Activated CD4-positive, alpha-beta T cell treated with anti-CD3 and anti-CD28 coated beads, Interleukin-2, Interleukin-6, amounts not matched to agents 100 ng/mL and 50 ng/mL, durations not matched to agents 16 hours and 8 hours (primary cell): ENCODE measurements at regions not wholly inside any gene's neighbourhood (a gene's known extent, or its start where the extent isn't known, plus 50 kb on each side); places are given as distances from the start of the nearest gene placed in this dataset.
A peak's percentile ranks its signal among the peaks of the same experiment; 100 is the strongest.

Experiments used
- DNase-seq: peaks from one replicate; pipeline ENCODE4 v3.0.0-alpha.2; 2020

DNA sequence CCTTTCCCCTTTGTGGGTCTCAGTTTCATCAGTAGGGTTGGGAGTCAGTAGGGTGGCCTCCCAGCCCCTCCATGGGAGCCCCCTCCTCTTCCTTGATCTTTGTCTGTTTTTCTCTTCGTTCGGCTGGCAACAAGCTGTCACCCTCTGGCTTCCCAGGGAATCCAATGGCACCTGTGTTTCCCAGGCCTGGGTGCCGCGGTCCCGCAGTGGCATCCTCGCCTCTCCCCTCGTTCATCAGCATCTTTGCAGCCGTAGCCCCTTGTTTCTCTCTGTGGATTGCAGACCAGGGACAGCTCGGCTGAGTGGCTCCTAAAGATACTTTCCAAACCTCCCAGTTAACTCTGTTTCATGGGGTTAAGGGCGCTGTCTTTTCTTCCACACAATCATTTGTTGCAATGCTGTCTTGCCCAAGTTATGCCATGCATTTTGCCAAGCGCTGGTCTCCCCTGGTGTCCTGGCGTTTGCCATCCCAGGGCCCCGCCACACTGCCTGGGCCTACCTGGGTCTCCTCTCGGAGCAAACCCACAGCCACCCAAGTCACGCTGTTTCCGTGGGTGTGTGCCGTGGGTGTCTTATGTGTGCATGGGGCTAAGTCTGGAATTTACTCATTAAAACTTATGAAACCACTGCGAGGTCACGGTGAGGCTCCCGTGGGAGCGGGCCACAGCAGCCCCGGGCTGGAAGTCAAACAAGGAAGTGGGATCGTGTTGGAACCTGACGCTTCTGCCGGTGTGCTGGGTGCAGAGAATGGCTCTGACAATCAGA is 189.4 kb upstream of the SHH start:
- DNase-seq, result no peak

DNA sequence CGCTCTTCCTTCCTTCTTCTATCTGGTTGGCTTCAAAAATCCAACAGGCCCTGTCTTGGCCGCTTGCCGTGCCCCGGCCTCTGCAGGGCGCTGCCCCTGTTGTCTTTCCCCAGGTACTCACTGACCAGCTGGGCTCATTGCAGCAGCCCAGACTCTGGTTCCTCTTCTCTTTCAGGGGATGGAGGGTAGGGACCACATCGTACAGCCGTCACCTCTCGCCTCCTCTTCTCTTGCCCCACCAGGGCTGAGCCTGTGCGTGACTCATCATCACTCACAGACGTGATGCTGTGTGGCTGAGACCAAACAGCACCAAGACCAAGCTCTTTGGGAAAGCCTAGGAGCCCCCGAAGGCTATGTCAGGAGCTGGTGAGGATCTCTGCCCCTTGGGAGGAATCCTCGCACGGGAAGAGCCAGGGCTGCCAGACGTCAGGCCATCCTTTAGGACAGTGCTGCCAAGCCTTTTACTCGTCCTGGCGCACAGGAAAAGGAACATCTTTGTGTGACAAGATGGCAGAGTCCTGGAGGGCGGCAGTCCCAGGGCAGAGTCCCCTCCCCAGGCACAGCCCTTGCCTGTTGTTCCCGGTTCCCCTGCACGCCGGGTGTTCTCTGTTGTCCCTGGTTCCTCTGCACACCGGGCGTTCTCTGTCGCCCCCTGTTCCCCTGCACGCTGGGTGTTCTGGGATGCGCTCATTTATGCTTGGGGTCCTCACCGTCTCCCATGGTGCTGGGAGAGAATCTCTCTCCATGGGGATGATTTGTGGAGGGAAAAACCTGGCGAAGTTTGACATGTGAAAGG is 188.5 kb upstream of the SHH start:
- DNase-seq, result no peak

DNA sequence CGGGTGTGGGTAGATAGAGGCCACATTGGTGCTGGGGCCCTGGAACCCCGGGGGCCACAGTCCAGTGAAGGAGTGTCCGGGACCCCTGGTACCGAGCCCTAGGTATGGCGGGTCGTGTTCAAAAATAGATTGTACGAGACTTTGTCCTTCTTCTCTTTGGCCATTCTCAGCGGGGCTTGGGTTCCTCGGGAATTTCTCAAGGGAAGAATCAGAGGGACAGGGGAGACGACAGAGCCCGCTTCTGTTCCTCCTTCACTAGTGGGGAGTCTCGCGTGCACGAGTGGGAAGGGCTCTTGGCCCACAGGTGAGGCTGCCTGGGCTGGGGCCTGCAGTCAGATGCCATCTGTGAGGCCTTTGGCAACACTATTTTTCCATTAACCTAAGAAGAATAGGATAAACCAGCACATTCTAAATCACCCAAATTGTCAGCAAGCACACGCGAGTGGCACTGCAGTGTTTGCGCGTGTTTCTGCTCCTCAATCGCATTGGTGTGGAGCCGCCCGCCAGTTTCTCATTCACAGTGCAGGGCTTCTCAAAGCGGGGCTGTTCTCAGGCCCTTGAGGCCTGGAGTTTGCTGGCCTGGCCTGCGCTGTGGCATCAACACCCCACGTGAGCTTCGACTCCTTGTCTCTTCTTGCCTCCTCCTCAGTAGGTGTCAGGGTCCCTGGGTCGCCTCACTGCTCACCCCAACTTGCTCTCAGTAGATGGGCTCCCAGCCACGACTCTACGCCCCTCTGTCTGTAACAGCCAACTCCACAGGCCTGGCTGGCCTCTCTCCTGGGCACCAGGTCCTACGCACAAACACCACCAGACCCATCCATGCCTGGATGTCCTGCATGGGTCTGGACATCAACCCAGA is 187.6 kb upstream of the SHH start:
- no peak for DNase-seq

DNA sequence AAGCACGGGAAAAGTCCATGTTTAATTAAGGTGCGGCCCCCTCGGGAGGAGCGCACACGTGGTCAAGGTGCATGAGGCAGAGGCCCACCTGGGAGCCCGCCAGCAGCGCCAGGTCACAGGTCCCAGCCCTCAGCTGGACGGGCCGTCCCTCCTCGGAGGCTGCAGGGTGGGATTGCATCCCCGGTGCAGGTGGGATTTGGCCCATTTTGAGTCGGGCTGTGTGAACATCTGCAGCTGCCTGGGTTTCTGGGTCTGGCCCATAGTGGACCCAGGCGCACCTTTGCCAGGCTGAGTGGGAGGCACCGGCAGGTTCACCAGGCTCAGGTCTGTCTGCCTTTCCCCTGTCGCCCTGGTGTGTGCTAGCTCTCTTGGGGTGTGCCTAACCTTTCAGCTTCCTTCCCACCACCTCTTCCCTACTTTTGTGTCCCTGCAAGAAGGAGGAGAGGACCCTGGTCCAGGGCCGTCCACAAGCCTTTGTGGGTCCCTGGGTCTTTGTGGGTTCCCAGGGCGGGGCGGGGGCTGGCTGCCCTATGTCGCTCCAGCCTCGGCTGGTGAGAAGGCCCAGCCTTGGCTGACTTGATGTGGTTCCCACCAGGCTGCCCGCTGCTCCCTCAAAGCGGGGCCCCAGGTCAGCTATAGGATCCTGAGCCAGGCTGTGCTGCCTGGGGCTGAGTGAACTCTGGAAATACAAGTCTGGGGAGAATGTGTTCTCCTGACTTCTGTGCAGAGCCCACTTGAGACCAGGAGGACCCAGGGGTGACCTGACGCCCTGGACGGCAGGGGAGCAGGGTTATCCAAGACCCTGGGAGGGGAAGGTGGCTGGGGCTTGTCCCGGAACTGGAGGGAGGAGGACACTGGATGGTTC is 186.7 kb upstream of the SHH start:
- DNase-seq, result no peak

DNA sequence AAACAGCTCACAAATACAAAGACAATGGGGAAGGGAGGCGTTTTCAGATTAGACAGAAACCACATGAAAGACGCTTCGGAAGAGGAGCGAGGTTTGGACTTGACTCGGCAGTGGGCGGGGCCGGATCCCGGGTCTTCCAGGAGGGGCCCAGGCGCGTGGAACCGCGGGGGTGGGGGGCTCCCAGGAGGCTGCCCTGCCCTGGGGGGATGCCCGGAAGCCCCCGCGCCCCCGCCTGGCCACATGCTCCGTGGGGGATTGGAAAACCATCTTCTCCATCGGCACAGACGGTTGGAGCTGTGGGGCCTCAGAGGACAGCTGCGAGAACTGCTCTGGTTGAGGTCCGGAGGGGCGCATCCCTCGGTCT is 186.0 kb upstream of the SHH start:
- peak; percentile 59 for DNase-seq

DNA sequence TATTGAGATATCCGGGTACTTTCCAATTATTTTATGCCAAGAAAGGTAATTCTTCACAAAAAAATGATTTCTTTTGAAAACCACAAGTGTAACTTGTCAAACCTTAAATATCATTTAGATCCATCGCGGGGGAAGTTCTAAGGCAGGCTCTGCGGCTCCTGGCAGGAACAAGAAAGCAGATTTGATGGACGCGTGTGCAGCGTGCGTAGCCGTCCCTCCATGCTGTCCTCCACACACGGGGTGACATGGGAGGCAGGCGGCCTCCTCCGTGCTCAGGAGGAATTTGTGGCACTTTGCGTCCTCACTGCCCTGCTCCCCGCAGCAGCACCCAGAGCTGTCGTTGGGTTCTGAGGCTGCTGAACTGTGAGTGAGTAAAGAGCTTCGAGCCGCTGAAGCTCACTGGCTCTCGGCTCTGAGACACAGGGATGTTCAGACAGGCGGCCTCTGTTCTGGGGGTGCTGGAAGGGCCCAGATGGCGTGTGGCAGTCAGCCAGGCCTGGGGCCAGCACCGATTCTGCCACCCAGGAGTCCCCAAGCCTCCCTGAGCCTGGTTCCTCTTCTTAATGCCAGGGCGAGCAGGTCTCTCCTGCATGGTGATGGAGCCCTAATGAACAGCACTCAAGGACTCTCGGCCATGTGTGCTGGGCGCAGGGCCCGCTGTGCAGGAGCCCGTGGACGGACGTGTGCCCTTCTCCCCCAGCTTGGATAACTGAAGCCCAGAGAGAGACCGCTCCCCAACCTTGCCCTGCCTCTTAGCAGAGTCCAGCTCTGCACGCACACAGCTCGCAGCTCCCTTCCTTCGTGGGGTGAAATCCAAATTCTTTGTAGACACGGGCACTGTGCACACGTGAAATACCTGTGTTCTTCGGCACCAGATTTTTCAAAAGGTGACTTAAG is 185.4 kb upstream of the SHH start:
- no peak for DNase-seq

DNA sequence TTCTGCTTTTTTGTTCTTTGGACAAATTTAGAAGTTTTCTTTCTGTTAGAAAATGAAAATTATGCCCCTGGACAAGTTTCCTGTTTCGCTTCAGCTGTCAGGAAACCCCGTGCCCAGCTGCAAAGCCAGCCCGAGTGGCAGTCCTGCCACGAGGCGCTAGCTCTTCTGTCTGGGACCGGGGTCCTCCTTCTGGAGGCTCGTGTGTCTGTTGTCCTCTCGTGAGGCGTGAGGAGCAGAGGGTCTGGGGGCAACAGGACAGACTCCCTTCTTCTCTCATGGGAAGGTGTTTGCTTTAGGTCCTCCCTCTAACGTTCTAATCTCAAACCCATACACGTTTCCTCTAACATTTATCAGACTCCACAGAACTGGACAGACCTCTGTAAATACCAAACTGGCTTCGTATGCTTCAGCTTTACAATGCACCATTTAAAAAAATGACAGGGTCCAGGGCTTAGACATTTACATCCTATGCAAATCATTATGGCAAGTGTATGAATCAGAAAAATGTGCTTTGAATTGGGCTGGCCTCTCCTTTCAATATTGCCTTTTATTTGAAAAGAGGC is 184.5 kb upstream of the SHH start:
- no peak for DNase-seq

DNA sequence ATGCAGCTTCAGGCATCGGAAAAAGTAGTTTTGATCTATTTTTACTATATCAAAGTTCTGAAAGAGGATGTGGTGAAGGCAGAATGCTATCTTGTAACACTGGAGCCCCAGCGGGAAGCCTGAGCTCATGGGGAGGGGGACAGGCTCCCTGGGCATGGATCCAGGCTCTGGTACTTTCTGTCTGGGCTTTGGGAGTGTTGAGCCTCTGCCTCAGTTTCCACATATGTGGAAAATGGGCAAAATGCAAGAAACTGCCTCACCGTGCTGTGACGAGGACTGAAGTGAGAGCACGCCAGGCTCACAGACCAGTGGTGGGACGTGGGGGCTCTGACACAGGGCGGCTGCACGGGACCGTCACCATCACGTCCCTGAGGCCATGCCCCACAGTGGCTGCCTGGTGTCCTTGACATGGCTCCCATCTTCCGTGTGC is 182.9 kb upstream of the SHH start:
- DNase-seq, result no peak

DNA sequence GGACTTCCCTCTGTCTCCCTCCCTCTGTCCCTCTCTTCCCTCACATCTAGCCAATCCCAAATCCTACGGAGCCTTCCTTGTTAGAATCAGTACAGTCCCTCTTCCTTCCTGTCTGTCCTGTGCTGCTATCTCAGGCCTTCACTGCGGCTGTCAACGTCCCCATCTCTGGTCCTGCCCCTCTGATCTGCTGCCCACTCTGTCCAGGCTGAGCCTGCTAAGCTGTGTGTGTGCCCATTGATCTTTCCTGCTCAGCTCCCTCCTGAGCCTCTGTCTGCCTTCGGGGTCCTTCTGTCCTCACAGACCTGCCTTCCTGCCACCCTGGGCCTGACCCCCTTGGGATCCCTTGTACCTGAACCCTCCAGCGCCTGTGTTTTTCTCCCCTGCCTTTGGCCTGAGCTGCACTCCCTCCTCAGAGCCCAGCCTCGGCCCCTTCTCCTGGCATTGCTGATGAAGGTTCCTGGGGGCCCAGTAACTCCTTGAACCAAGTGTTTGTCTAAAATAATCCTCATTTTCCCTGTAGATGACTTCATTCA is 182.1 kb upstream of the SHH start:
- DNase-seq, result no peak

DNA sequence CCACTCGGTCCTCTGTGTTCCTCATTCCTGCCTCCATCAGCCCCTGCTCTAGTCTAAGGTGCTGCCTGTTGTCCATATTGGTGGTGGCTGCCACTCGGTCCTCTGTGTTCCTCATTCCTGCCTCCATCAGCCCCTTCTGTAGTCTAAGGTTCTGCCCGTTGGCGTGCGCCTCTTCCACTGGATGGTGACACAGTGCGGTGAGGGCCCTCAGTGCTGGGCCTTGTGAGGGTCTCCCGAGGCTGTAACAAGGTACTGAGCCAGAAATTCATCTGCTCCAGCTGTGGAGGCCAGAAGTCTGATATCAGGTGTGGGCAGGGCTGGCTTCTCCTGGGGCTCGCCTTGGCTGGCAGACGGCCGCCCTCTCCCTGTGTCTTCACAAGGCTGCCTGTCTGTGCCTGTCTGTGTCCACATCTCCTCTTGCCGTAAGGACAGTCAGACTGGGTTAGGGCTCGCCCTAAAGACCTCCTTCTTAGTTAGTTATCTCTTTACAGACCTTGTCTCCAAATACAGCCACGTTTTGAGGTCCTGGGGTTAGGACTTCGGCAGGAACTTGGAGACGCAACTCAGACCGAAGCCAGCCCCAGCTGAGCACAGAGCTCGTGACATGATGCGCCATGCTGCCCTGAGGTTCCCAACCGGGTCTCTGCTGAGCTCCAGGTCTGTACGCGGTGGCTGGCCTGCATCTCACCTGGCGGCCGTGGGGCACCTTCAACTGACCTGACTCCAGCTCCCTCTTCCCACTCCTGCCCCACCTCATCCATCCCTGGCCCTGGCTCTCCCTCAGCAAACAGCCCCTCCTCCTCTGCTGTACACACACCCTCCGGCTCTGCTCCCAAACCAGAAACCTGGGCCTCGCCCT is 181.4 kb upstream of the SHH start:
- no peak for DNase-seq

DNA sequence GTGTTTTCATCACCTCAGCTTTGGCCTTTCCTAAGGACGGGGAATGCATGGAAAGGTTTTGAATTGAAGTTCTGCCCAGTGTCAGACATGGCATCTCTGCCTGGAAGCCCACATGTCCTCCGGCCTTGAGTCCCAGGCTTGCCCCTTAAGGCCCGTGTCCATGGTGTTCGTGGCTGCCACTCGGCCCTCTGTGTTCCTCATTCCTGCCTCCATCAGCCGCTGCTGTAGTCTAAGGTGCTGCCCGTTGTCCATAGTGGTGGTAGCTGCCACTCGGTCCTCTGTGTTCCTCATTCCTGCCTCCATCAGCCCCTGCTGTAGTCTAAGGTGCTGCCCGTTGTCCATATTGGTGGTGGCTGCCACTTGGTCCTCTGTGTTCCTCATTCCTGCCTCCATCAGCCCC is 180.7 kb upstream of the SHH start:
- DNase-seq, result no peak

DNA sequence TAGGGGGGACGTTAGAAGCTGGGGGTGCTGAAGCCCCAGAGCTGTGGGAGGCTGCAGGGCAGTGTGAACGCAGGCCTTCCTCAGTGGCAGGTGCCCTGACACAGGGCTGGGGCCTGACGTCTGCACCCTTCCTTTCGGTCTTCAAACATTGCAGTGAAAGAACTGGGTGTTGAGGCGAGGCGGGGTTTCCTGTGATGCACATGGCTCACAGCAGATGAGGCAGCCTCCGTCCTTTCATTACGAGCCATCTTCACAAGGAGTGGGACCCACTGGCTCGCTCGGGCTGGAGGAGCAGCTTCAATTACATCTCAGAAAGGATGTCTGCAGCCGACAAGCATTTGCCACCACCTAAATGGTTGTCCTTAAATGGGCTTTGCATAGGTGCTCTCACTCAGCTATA is 180.3 kb upstream of the SHH start:
- DNase-seq, result no peak

DNA sequence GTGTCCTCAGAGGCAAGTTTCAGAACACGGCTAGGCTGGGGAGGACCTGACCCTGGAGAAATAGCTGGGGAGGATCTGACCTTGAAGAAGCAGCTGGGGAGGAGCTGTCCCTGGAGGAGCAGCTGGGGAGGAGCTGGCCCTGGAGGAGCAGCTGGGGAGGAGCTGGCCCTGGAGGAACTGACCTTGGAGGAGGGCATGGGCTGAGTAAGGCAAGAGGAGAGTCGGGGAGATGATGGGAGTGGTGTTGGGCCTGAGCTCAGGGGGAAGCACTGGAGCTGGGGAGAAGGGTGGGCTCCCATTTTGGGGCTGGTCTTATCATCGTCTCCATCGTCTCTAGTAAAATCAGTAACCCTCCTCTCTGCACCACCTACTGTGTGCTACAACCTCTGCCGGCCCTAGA is 179.8 kb upstream of the SHH start:
- no peak for DNase-seq

DNA sequence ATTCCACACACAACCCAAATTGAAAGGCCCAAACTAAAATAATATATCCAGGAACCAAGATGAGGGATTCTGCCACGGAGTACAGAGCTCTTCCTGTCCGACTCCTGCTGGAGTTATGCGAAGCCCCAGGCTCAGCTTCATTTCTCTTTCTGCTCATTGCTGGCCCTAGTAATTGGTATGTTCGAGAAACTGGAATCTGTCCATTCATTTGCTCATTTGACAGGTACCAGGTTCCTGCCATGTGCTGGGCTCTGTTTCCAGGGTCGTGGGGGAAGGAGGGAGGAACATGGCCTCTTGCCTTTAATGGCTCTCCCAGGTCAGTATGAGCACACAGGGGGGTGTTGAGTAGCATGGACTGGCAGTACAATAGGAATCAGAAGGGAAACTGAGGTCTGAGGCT is 179.2 kb upstream of the SHH start:
- no peak for DNase-seq

DNA sequence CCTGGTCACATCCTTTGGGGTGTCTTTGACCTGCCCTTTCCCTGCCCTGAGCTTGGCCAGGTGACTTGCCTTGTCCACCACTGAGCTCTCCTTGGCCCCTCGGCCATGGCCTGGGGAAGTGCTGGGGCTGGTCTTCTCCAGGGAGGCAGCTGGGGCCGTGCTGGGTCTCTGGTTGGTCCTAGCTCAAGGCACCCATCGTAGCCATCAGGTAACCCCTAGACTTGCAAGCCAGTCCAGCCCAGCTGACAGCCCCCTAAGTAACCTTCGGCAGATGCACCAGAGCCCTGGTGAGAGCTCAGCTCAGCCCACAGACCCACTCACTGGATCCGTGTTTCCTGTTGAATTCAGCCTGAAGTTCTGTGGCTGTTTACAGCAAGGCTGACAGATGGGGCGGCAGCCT is 176.2 kb upstream of the SHH start:
- no peak for DNase-seq

DNA sequence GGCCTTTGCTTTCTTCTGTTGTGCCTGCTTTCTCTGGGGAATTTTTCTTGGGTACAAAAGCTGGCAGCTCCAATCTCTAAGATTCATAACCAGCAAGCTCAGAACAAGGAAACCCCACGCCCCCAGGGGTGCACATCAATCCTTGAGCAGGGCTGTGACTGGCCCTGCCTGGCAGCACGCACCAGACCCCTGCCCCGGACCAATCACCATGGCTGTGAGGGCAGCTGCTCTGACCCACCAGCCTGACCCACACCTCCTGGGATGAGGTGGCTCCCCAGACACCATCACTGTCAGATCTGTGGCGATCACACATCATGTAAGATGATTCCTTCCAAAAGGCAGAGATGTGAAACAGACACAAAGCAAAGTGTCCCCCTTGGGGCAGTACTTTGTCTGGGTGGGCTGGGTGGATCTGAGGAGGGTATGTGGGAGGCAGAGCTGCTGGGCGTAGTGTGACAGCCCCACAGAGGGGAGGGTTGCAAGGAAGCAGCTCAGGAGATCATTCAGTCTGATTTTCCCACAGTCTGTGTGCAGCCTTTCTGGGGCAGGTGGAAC is 175.5 kb upstream of the SHH start:
- DNase-seq, result no peak

DNA sequence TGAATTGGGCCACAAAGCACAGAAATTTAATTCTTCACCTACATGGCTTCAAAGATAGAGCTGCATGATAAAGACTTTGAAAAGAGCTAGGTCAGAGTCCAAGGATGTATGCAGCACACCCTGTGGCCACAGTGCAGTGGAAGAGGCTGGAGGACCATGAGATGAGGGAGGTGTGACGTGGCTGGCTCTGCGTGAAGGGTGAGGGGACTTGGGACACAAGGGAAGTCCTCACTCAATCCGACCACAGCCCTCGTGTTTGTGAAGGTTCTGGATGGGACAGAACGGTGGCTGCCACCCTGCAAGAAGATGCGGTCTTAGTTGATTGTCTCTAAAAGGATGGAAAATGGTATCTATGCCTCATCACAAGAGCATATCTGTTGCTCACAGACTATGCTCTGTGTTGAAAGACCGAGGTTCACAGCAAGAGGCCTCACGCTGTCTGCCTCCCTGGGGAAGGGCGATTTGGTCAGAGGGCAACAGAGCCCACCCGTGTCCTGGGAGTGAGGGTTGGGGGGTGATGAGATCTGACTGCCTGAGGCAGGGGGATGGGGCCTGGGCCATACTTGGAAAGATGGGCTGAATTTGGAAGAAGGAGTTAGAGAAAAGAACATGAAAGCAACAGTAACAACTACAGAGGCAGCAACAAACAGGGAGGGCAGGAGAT is 174.4 kb upstream of the SHH start:
- no peak for DNase-seq

DNA sequence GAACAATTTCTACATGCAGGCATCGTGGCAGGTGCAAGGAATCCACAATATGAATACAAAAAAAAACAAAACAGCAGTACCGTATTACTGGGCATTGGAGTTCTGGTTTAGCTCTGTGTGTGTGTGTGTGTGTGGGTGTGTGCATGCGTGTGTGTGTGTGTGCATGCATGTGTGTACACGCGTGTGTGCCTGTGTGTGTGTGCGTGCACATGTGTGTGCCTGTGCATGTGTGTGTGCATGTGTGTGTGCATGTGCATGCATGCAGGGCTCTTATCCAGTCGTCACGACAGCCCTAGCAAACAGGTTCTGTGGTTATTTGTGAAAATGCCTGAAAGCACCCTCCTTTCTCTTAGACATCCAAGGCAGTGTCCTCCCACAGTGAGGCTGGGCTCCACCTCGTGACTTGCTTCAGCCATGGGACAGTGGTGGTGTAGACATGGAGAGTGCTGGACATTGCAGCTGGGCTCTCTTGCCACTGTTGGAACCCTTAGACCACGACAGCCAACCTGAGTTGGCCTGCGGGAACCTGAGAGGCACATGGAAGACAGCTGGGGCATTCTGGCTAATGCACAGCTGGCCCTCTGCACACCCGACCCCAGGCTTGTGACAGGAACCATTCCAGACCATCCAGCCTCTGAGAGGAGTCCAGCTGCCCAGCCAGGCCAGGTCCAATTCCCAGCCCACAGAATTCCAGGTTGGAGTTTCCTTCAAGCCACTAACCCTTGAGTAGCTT is 173.4 kb upstream of the SHH start:
- DNase-seq, result no peak
